ENCODE measurements at regions not wholly inside any gene's neighbourhood (a gene's known extent, or its start where the extent isn't known, plus 50 kb on each side); places are given as distances from the start of the nearest gene placed in this dataset.

DNA sequence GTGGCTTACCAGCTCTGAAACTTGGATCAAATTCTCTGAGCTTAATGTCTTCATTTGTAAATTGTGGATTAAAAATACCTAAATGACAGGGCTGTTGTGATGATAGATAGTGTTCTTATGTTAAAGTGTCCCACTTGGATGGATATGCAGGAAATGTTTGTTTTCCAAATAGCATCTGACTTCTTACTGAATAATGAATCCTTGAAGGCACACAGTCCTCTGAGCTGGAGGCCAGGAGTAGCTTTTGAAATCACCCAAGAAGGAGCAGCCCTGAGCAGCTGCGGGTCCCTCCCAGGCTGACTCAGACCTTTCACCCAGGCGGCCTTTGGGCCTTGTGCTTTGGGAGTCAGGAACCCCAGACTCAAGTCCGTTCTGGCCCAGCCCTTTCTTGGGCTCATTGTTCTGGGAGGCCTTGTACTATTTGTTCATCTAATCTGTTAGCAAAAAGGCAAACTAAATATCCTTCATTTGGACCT lies 173.0 kb upstream of the GATA6 start:
- intact Hi-C loops (cut with DNase I) = no loop called here
- Histone ChIP-seq H3K4me1 (no peaks in the 10 kb centered on the region), H3K27me3 (no peaks in the 10 kb centered on the region), H3K9me3 (no peaks in the 10 kb centered on the region), H3K36me3 (no peaks in the 10 kb centered on the region), H3K27ac (no peak overlapping the region), H3K4me3 (replicated peaks in 1 of 3) (no peak overlapping the region)
- 58 to 70% methylated on average over 3 of the region's 3 CpGs for WGBS, 2 donors
- no peak for DNase-seq
- TF ChIP-seq, protein P1, sequence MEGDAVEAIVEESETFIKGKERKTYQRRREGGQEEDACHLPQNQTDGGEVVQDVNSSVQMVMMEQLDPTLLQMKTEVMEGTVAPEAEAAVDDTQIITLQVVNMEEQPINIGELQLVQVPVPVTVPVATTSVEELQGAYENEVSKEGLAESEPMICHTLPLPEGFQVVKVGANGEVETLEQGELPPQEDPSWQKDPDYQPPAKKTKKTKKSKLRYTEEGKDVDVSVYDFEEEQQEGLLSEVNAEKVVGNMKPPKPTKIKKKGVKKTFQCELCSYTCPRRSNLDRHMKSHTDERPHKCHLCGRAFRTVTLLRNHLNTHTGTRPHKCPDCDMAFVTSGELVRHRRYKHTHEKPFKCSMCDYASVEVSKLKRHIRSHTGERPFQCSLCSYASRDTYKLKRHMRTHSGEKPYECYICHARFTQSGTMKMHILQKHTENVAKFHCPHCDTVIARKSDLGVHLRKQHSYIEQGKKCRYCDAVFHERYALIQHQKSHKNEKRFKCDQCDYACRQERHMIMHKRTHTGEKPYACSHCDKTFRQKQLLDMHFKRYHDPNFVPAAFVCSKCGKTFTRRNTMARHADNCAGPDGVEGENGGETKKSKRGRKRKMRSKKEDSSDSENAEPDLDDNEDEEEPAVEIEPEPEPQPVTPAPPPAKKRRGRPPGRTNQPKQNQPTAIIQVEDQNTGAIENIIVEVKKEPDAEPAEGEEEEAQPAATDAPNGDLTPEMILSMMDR (IDR thresholded peaks at IDR 0.05) = no peak
- no peak for TF ChIP-seq POLR2A (IDR thresholded peaks at IDR 0.05)

GRCh38 chr18:21997207-21998143 lies 171.9 kb upstream of the GATA6 start:
- intact Hi-C loops (cut with DNase I) = no loop called here
- H3K9me3 ChIP-seq = no peaks in the 10 kb centered on the region
- no peaks in the 10 kb centered on the region for H3K27me3 ChIP-seq
- no peak overlapping the region for H3K27ac ChIP-seq
- H3K4me1 ChIP-seq = no peaks in the 10 kb centered on the region
- H3K36me3 ChIP-seq = no peaks in the 10 kb centered on the region
- TF ChIP-seq, protein P1 (IDR thresholded peaks at IDR 0.05) = peak in 5 of 6 experiments; percentile 71 to 83 (median 77)
- no peak for TF ChIP-seq POLR2A (IDR thresholded peaks at IDR 0.05)
- H3K4me3 ChIP-seq (replicated peaks in 1 of 3) = no peak overlapping the region
- 50 to 52% methylated on average over 14 of the region's 14 CpGs for WGBS, 2 donors
- DNase-seq = peak; percentile 12

GRCh38 chr18:21998486-21998885 lies 170.9 kb upstream of the GATA6 start:
- 78 to 79% methylated on average over 9 of the region's 9 CpGs for WGBS, 2 donors
- no peaks in the 10 kb centered on the region for H3K9me3 ChIP-seq
- no peak overlapping the region for H3K27ac ChIP-seq
- TF ChIP-seq, protein P1 (IDR thresholded peaks at IDR 0.05) = no peak
- no peak overlapping the region for H3K4me3 ChIP-seq (replicated peaks in 1 of 3)
- intact Hi-C loops (cut with DNase I) = no loop called here
- DNase-seq = no peak
- H3K4me1 ChIP-seq = no peaks in the 10 kb centered on the region
- no peaks in the 10 kb centered on the region for H3K36me3 ChIP-seq
- H3K27me3 ChIP-seq = no peaks in the 10 kb centered on the region

GRCh38 chr18:22001912-22002487 lies 167.4 kb upstream of the GATA6 start:
- TF ChIP-seq, protein P1 (IDR thresholded peaks at IDR 0.05) = no peak
- no peak for TF ChIP-seq POLR2A (IDR thresholded peaks at IDR 0.05)
- no peaks in the 10 kb centered on the region for H3K36me3 ChIP-seq
- no peaks in the 10 kb centered on the region for H3K4me1 ChIP-seq
- H3K27ac ChIP-seq = no peak overlapping the region
- no peaks in the 10 kb centered on the region for H3K27me3 ChIP-seq
- DNase-seq = no peak
- no peak overlapping the region for H3K4me3 ChIP-seq (replicated peaks in 1 of 3)
- intact Hi-C loops (cut with DNase I) = no loop called here
- no peaks in the 10 kb centered on the region for H3K9me3 ChIP-seq
- 92 to 95% methylated on average over 25 of the region's 25 CpGs for WGBS, 2 donors

Data from thyroid gland (tissue), 4 donors.